Hematopoietic multipotent progenitor cell treated with erythropoietin and hydrocortisone succinate and interleukin-3 and kit ligand, for 17 days (in vitro differentiated cells): ENCODE measurements at regions not wholly inside any gene's neighbourhood (a gene's known extent, or its start where the extent isn't known, plus 50 kb on each side); places are given as distances from the start of the nearest gene placed in this dataset.

Experiments
- DNase-seq: peaks from one replicate; pipeline ENCODE4 v3.0.0-alpha.2; 2015; ENCODE audit warnings: low spot score

- no peak for DNase-seq
Measured at GRCh38 chr3:82087958-82088357, 326.5 kb upstream of the GBE1 start.

GRCh38 chr3:82085851-82086475 is 324.5 kb upstream of the GBE1 start:
- DNase-seq = no peak

GRCh38 chr3:82085356-82085755 is 323.9 kb upstream of the GBE1 start:
- DNase-seq = no peak

GRCh38 chr3:82084824-82085223 is 323.4 kb upstream of the GBE1 start:
- DNase-seq = no peak

- DNase-seq = no peak
Measured at GRCh38 chr3:82082796-82083195, 321.4 kb upstream of the GBE1 start.

- no peak for DNase-seq
Measured at GRCh38 chr3:82081351-82081750, 319.9 kb upstream of the GBE1 start.

- DNase-seq = no peak
Measured at GRCh38 chr3:82080792-82081191, 319.3 kb upstream of the GBE1 start.

GRCh38 chr3:82080261-82080660 is 318.8 kb upstream of the GBE1 start:
- no peak for DNase-seq

- no peak for DNase-seq
Measured at GRCh38 chr3:82079335-82079890, 318.0 kb upstream of the GBE1 start.

GRCh38 chr3:82078246-82078645 is 316.8 kb upstream of the GBE1 start:
- no peak for DNase-seq

- DNase-seq = no peak
Measured at GRCh38 chr3:82067420-82067819, 306.0 kb upstream of the GBE1 start.

GRCh38 chr3:82058809-82059208 is 297.4 kb upstream of the GBE1 start:
- DNase-seq = no peak

- no peak for DNase-seq
Measured at GRCh38 chr3:82055792-82056191, 294.3 kb upstream of the GBE1 start.

- no peak for DNase-seq
Measured at GRCh38 chr3:82054849-82055248, 293.4 kb upstream of the GBE1 start.

- DNase-seq = no peak
Measured at GRCh38 chr3:82053236-82053635, 291.8 kb upstream of the GBE1 start.

GRCh38 chr3:82050382-82050781 is 288.9 kb upstream of the GBE1 start:
- no peak for DNase-seq

- no peak for DNase-seq
Measured at GRCh38 chr3:82048711-82049110, 287.3 kb upstream of the GBE1 start.

- DNase-seq = no peak
Measured at GRCh38 chr3:82044930-82045705, 283.7 kb upstream of the GBE1 start.

GRCh38 chr3:82038556-82038955 is 277.1 kb upstream of the GBE1 start:
- no peak for DNase-seq

- DNase-seq = no peak
Measured at GRCh38 chr3:82033186-82033585, 271.7 kb upstream of the GBE1 start.

- no peak for DNase-seq
Measured at GRCh38 chr3:82031596-82031995, 270.2 kb upstream of the GBE1 start.

GRCh38 chr3:82030916-82031315 is 269.5 kb upstream of the GBE1 start:
- DNase-seq = no peak

- no peak for DNase-seq
Measured at GRCh38 chr3:82022836-82023235, 261.4 kb upstream of the GBE1 start.

GRCh38 chr3:82020282-82020681 is 258.8 kb upstream of the GBE1 start:
- no peak for DNase-seq
